Uterus (tissue), 3 donors: ENCODE measurements at regions not wholly inside any gene's neighbourhood (a gene's known extent, or its start where the extent isn't known, plus 50 kb on each side); places are given as distances from the start of the nearest gene placed in this dataset.

Experiments used
- DNase-seq, 2 donors: peaks; one replicate each; pipeline ENCODE4 v3.0.0-alpha.2; 2019 to 2020
- H3K27ac ChIP-seq, 2 donors: fragments of 200-600 bp; sonication (generic); 1 replicate in 1 of 2; 2 replicates in 1 of 2; pipeline ENCODE4 v1.5.1; 2016 to 2018
- H3K27me3 ChIP-seq, 2 donors: fragments of 200-600 bp; sonication (generic); one replicate each; pipeline ENCODE4 v1.5.1; 2018 to 2019; ENCODE audit warnings: control low read depth in 1 of 2
- H3K36me3 ChIP-seq, 2 donors: fragments of 200-600 bp; sonication (generic); one replicate each; pipeline ENCODE4 v1.5.1; 2019; ENCODE audit warnings: control low read depth in 1 of 2
- H3K4me1 ChIP-seq, 2 donors: fragments of 200-600 bp; sonication (generic); one replicate each; pipeline ENCODE4 v1.5.1; 2018 to 2019; ENCODE audit warnings: control low read depth in 1 of 2
- H3K4me3 ChIP-seq, 2 donors: fragments of 200-600 bp; sonication (generic); 1 replicate in 1 of 2; 2 replicates in 1 of 2; pipeline ENCODE4 v1.5.1; 2018 to 2019; ENCODE audit warnings: mild to moderate bottlenecking in 1 of 2
- H3K9me3 ChIP-seq, 2 donors: fragments of 200-600 bp; sonication (generic); one replicate each; pipeline ENCODE4 v1.5.1; 2019; ENCODE audit warnings: control low read depth in 1 of 2
- POLR2A ChIP-seq, 2 donors: fragments of 450-650 bp; IDR thresholded peaks; one replicate each; pipeline ENCODE4 v1.6.1; 2016; ENCODE audit warnings: antibody characterized with exemption in 2 of 2, mild to moderate bottlenecking in 1 of 2, moderate library complexity in 1 of 2
- intact Hi-C: fragments of 100-400 bp; cut with DNase I; formaldehyde crosslinking; loops from one replicate; pipeline ENCODE4 v1.15.1; 2023; ENCODE audit warnings: low total_unique reads
- TF ChIP-seq, protein P1 (sequence below), 4 experiments: fragments of 200-600 bp in 2 of 4; fragments of 450-650 bp in 2 of 4; sonication (generic) in 2 of 4; IDR thresholded peaks; one replicate each; pipeline ENCODE4 v1.5.1; 2016 to 2019; ENCODE audit warnings: antibody characterized with exemption in 4 of 4, mild to moderate bottlenecking in 2 of 4, moderate library complexity in 1 of 4
- donor health status: DM: yes; HTN: yes; CAD: no.

DNA sequence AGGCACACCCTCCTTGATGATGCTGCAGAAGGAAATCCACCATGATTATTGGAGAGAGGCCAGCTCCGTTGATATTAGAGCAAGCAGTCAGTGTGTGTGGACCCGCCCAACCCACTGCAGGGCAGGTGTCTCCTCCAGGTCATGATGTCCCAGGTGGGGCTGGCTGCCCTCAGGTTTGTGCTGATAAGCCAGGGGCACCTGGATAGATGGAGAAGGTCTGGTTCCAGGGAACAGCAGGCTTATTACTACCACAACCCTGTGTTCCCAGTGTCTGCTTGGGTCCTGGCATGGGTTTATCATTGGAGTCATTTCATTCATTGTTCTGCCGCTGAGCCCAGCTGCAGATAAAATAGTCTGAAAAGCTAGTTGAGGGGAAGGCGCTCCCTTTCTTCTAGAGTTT is 181.1 kb upstream of the NECTIN1 start:
- Histone ChIP-seq H3K4me1 (no peaks in the 10 kb centered on the region), H3K27ac (no peak overlapping the region), H3K36me3 (no peaks in the 10 kb centered on the region), H3K9me3 (no peaks in the 10 kb centered on the region), H3K27me3 (no peaks in the 10 kb centered on the region), H3K4me3 (no peak overlapping the region)
- intact Hi-C loops: no loop called here
- TF ChIP-seq, protein P1, sequence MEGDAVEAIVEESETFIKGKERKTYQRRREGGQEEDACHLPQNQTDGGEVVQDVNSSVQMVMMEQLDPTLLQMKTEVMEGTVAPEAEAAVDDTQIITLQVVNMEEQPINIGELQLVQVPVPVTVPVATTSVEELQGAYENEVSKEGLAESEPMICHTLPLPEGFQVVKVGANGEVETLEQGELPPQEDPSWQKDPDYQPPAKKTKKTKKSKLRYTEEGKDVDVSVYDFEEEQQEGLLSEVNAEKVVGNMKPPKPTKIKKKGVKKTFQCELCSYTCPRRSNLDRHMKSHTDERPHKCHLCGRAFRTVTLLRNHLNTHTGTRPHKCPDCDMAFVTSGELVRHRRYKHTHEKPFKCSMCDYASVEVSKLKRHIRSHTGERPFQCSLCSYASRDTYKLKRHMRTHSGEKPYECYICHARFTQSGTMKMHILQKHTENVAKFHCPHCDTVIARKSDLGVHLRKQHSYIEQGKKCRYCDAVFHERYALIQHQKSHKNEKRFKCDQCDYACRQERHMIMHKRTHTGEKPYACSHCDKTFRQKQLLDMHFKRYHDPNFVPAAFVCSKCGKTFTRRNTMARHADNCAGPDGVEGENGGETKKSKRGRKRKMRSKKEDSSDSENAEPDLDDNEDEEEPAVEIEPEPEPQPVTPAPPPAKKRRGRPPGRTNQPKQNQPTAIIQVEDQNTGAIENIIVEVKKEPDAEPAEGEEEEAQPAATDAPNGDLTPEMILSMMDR (IDR thresholded peaks at IDR 0.05): no peak
- no peak for TF ChIP-seq POLR2A (IDR thresholded peaks at IDR 0.05)
- no peak for DNase-seq

DNA sequence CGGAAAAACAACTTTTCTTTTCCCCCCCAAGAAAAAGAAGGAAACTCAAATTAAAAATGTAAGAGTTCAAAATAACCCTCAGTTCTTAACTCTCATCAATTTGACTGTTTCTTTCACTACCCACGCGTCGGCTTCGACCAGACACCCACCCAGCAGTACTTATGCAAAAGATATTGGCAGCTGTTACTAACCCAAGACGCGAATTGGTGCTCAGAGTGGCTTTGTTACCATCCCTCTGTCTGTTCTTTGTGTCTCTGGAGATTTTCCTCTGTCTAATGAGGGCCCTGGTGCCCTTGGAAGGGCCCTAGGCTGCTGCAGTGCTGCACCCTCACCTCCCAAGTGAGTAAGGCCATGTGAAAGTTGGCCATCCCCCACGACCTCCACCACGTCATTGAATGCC is 180.5 kb upstream of the NECTIN1 start:
- TF ChIP-seq POLR2A (IDR thresholded peaks at IDR 0.05): no peak
- TF ChIP-seq, protein P1 (IDR thresholded peaks at IDR 0.05): no peak
- H3K4me1 ChIP-seq: no peaks in the 10 kb centered on the region
- no peaks in the 10 kb centered on the region for H3K36me3 ChIP-seq
- H3K9me3 ChIP-seq: no peaks in the 10 kb centered on the region
- no peak overlapping the region for H3K27ac ChIP-seq
- DNase-seq: no peak
- no peaks in the 10 kb centered on the region for H3K27me3 ChIP-seq
- no peak overlapping the region for H3K4me3 ChIP-seq
- intact Hi-C loops: no loop called here

DNA sequence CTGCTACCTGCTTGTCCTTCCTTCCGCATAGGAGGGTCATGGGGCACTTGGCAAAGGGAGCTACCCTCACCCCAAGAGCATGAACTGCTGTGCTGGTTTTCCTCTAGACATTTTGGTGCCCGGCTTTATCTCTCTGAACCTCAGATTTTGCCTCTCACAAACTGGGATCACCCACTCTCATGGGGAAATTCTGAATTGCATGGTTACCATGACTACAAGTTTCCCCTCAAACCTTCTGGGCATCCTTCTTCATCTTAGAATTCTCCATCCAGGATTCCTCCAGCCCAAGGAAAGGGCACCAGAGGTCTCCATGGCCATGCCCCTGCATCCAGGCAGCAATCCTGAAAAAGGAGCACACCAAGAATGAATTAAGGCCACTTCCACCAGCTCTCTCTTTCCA is 180.1 kb upstream of the NECTIN1 start:
- Histone ChIP-seq H3K27me3 (no peaks in the 10 kb centered on the region), H3K36me3 (no peaks in the 10 kb centered on the region), H3K27ac (no peak overlapping the region), H3K4me1 (no peaks in the 10 kb centered on the region), H3K4me3 (no peak overlapping the region), H3K9me3 (no peaks in the 10 kb centered on the region)
- intact Hi-C loops: no loop called here
- no peak for DNase-seq
- TF ChIP-seq, protein P1 (IDR thresholded peaks at IDR 0.05): no peak
- no peak for TF ChIP-seq POLR2A (IDR thresholded peaks at IDR 0.05)

DNA sequence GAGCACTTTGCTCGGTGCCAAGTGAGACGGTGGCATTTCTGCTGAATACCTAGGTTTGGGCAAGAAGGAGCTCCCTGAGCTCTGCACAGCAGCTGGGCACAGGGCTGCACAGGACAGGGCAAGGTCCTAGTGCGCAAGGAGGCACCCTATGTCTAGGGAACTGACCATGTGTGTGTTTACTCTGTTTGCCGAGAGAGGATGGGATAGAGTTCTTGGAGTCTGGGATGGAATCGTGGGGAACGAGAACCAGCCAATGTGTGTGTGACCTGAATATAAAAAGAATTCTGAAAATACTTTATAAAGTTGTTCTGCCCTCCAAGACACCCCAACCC is 179.5 kb upstream of the NECTIN1 start:
- Histone ChIP-seq H3K9me3 (no peaks in the 10 kb centered on the region), H3K27me3 (no peaks in the 10 kb centered on the region), H3K36me3 (no peaks in the 10 kb centered on the region), H3K4me1 (no peaks in the 10 kb centered on the region), H3K27ac (no peak overlapping the region), H3K4me3 (no peak overlapping the region)
- intact Hi-C loops: no loop called here
- TF ChIP-seq, protein P1 (IDR thresholded peaks at IDR 0.05): no peak
- no peak for TF ChIP-seq POLR2A (IDR thresholded peaks at IDR 0.05)
- DNase-seq: no peak

DNA sequence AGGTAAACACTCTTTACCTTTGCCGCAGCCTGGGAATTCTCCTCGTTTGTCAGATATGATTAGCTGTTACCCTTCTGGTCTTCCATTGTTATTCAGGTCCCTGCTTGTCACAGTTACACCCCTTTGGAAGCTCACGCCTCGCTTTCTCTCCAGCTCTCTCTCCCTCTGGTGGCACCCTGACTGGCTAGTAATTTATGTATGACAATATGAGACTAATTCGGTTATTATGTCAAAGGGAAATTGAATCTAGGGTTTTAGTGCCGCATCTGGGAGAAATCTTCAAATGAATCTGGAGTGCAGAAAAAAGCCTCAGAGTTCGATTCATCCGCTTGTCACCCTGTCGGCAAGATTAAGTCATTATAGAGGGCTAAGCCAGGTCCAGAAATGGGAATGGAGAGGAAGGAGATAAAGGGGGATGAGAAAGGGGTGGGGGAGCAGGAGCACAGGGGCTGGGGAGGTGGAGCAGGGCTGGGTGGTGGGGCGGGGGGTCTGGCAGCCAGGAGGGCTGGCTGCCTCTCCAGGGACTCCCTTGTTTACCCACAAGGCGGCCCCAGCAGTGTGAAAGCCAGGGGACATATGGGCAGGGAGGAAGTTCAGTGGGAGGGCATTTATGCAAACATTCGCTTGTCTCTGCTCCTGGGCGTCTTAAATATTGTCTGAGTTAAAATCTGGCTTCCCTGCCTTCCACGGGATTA is 179.0 kb upstream of the NECTIN1 start:
- no peak overlapping the region for H3K4me3 ChIP-seq
- no peaks in the 10 kb centered on the region for H3K36me3 ChIP-seq
- no peaks in the 10 kb centered on the region for H3K9me3 ChIP-seq
- intact Hi-C loops: no loop called here
- no peak for DNase-seq
- no peaks in the 10 kb centered on the region for H3K27me3 ChIP-seq
- H3K27ac ChIP-seq: no peak overlapping the region
- no peak for TF ChIP-seq POLR2A (IDR thresholded peaks at IDR 0.05)
- TF ChIP-seq, protein P1 (IDR thresholded peaks at IDR 0.05): no peak
- H3K4me1 ChIP-seq: no peaks in the 10 kb centered on the region
